HG03064 (cell line): ENCODE measurements at regions not wholly inside any gene's neighbourhood (a gene's known extent, or its start where the extent isn't known, plus 50 kb on each side); places are given as distances from the start of the nearest gene placed in this dataset.

Experiments
- ATAC-seq: cut with Tn5 transposase; IDR thresholded peaks from one replicate; pipeline ENCODE4 v1.9.1; 2021; ENCODE audit warnings: low read depth; ENCODE audit not compliant: unreplicated experiment

DNA sequence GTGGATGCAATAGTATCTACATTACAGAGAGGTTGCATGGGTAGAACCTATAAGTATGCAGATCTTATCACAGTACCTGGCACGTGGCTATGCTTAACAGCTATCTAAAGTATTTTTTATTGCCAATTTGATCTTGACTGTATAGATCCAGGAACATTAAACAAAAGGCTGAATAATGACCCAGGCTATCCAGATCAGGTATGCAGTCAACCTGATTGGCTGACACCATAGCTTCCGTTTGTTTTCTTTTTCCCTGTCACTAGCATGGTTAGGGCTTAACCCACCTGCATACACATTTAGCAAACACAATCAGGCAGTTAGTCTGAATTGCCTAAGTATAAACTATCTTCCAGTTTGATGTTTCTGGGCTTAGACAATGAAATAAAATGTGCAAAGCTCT lies 264.9 kb upstream of the PLXNA2 start:
- no peak for ATAC-seq

DNA sequence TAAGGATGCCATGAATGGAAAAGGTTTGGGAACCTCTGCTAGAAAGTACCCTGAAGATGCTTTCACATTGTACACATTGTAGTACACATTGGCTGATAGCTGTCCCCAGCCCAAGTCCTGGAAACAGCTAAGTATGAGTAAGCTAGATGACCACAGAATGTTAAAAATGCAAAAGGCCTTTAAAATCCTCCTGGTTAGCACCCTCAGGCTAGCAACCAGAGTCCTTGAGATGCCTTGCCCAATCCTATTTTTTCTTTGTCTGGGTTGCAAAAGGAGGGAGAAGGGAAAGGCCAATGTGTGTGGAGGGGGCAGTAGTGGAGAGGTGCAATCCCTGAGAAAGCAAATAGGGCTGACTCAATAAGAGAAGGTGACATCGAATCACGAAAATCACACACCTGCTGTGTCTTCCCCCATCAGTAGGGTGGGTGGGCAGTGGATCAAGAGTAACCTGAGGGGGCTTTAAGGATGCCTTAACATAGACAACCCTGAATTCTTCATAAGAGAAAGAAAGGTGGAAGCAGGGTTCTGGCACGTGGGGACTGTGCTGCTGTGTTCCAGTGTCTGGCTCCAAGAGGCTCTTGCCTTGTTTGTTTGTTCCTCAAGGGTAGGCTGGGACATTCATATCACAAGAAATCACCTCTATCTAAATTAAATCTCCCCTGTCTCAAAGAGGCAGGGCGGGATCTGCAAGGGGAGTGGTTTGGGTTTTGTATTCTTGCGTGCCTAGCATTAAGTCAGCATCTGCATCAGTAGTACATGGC lies 266.2 kb upstream of the PLXNA2 start:
- ATAC-seq: no peak

DNA sequence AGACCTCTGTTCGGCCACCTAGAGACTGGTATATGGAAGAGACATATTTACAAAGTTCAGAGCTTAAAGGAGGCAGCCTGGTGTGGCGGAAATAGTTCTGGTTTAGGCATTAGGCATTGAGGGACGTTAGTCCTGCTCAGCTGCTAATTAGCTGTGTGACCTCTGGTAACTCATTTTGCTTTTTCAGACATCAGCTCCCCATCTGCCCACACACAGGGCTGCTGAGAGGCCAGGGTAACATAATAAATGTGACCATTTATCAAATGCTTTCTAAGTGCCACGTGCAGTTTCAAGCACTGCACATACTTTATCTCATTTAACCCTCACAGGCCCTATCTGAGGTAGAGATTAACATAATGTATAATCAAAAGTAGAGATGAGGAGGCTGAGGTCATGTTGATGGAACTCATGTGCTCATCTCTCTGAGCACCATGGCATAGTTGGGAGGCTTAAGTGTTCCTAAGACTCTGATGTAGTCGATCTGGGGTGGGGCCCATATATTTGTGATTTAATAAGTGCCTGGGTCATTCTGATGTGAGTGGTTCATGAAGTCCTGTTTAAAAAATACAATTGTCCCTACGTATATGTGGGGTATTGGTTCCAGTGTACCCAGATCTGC lies 267.2 kb upstream of the PLXNA2 start:
- ATAC-seq: no peak

DNA sequence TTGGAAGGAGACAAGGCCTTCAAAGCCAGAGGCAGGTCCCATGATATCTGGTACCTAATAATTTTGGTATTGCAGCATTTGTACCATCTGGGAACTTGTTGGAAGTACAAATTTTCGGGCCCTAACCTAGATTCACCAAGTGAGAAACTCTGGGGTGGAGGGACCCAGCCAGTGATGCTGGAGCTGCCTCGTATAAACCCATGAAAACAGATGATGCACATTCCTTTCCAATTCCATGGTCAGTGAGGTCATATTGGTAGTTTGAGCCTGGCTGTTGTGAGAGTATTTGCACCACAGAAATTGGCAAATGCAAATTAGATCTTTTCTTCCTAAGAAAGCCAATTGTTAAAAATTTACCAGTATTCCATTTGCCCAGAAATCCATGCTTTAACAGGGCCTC lies 269.6 kb upstream of the PLXNA2 start:
- no peak for ATAC-seq

DNA sequence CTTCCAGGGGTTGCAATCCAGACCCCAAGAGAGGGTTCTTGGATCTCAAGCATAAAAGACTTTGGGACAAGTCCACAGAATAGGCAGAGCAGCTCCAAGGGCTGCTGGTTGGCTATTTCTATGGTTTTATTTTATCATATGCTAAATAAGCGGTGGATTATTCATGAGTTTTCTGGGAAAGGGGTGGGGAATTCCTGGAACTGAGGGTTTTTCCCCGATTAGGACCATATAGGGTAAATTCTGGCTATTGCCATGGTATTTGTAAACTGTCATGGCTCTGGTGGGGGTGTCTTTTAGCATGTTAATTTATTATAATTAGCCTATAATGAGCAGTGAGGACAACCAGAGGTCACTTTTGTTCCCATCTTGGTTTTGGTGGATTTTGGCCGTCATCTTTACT lies 270.9 kb upstream of the PLXNA2 start:
- ATAC-seq: no peak

DNA sequence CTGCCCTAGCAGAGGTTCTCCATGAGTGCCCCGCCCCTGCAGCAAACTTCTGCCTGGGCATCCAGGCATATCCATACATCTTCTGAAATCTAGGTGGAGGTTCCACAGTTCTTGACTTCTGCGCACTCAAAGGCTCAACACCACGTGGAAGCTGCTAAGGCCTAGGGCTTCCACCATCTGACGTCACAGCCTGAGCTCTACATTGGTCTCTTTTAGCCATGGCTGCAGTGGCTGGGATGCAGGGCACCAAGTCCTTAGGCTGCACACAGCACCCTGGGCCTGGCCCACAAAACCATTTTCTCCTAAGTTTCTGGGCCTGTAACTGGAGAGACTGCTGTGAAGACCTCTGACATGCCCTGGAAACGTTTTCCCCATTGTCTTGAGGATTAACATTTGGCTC lies 272.6 kb upstream of the PLXNA2 start:
- no peak for ATAC-seq

DNA sequence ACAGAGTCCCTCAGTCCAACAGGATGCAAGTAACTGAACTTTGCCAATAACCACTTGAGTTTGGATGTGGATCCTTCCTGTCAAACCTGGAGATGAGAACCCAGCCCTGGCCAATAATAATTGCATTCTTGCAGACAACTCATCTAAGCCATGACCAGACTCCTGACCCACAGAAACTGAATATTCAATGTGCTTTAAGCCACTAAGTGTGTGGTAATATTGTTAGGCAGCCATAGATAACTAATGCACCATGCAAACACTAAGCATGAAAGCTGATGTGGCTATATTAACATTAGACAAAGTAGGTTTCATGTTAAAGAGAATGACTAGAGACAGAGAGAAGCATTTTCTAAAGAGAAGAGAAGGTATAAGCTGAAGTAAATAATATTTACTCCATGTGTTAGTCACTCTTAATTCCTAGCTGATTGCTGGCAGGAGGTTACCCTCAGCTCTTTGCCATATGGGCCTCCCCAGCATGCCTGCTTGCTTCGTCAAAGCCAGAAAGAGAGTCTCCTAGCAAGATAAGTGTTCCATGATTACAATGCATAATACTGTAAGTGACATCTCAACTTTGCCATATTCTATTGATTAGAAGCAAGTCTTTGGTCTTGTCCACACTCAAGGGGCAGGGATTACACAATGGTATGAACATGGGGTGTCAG lies 276.4 kb upstream of the PLXNA2 start:
- no peak for ATAC-seq

DNA sequence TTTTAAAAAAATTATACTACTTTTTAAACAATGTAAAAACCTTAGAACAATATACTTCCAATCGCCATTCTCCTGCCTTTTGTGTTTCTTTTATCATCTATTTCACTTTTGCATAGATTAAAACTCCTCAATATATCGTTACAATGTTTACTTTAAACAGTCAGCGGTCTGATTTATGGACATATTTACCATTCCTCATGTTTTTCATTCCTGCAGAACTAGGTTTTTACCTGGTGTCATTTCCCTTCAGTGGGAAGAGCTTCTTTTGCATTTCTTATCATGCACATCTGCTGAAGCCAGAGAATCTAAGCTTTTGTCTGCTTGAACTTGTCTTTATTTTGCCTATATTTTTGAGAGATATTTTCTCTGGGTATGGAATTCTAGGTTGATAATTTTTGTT lies 277.4 kb upstream of the PLXNA2 start:
- no peak for ATAC-seq

DNA sequence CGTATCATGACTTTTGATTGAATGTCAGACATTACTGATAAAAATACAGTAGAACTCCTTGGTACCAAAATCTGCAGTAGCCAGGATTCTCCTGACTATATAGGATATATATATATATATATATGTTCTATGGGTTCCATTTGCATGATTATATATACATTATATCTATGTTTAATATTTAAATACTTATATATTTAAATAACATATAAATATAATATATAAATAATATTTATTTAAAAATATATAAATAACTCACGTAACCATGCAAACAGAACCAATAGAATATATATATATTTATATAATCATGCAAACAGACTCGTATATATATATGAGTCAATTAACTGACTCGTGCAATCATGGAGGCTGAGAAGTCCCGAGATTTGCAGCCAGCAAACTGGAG lies 278.8 kb upstream of the PLXNA2 start:
- ATAC-seq: no peak

DNA sequence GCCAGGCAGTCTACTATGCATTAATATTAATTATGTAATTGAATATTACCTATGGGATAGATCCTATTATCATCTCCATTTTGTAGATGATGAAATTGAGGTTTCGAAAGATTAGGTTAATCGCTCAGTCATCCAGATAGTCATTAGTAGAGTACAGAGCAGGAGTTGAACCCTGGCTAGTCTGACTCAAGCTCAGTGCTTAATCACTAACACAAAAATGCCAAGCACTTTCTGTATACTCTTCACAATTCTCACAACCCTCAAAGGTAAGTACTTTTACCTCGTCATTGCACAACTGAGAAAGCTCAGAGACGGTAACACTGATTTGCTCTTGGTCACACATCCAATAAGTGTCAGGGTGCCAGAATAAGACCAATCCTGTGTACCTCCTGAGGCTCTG lies 280.2 kb upstream of the PLXNA2 start:
- ATAC-seq: no peak

DNA sequence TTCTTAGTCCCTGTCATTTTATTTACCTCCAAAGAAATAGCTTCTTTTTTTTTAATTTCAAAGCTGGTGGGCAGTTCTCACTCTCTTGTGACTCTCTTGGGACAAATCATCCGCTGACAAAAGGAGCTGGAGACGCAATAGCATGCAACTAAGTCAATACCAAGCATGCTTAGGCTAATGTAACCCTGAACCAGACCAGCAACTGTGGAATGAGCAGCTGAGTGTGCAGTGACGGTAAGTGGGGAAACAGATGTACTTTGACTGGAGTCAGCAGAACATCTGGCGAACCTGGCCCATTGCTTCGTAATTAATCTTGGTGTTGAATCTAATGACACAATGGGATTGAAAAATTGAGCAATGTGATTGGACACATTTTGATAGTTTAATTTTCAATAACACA lies 280.7 kb upstream of the PLXNA2 start:
- no peak for ATAC-seq

DNA sequence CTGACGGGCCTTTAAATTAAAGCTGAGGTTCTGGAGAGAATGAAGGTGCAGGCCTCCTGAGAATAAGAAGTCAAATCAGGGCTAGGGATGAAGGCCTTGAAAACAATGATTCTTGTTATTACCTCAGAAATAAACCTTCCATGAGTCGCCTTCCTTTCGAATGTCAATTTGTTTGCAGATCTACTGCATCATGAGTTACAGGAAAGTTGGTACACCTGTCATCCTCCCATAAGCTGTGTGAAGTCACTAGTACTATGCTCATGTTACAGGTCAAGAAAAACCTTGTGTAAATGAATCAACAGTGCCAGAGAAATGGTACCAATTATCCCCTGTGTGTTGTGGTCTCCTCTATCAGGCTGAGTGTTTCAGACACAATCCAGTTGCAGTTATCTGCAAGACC lies 281.2 kb upstream of the PLXNA2 start:
- ATAC-seq: no peak

DNA sequence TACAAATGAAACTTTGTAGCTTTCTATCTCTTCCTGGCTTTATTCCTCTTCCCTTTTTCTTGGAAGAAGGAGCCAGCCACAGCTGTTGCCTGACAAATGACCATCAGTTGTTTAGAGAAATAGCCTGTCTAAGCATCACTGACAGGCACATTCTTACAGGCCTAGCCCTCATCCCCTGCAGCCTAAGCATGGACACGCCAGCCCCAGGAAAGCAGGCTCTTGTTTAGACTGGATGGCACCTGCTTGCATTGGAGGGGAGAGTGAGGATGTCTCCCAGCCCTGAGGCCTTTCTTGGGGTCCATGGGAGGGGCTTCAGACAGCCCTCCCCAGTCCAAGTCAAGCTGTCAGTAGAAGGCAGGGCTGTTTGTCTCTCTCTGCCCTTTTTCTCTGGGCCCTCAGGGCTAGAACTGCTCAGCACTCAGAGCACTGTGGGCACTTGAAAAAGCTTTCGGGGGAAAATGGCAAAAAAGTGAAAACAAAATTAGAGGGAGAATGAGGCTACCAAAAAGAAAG lies 282.5 kb upstream of the PLXNA2 start:
- no peak for ATAC-seq

DNA sequence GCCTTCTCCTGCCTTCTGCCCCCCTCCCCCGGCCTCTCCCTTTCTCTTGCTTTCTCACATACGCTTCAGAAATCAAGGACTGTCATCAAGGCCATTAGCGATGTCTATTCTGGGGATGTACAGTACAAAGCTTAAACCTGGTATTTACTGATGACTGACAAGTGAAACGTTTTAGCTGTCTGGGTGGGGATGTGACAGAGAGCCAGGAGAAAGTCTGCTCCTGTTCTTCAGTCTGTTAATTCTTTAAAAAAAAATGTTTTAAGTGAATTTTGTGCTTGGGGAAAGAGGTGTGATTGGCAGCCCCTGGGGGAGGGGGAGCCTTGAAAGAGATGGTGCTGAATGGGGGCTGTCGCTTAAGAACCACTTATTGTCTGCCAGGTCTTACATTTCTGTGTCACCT lies 283.0 kb upstream of the PLXNA2 start:
- no peak for ATAC-seq

DNA sequence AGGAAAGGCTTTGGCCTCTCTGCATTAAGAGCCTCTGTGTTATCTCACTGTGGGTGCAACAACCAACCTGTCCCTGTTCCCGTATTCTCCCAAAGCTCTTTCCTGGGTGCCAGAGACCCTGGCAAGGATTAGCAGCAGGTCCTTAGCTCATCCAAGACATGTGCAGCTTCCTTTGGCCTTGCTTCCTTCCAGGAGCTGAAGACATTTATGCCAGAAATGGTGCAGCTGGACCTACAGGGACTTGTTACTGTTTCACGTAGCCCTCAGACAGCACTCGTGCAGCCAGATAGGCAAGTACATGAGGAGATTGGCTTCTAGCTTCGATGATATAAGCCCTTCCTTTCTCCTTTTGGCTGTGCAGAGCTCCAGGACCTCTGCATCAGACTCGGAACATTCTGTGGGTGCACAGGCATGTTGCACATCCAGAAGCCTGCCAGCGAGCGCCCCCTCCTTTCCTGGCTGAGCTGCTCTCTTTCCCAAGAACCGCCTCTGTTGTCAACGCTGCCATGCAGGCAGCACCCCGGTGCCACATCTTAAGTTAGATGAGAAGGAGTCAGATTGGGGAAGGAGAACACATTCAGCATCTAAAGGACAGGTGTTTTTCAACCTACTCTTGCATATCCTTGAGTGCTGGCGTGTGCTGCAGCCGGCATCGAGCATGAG lies 284.5 kb upstream of the PLXNA2 start:
- ATAC-seq: no peak

DNA sequence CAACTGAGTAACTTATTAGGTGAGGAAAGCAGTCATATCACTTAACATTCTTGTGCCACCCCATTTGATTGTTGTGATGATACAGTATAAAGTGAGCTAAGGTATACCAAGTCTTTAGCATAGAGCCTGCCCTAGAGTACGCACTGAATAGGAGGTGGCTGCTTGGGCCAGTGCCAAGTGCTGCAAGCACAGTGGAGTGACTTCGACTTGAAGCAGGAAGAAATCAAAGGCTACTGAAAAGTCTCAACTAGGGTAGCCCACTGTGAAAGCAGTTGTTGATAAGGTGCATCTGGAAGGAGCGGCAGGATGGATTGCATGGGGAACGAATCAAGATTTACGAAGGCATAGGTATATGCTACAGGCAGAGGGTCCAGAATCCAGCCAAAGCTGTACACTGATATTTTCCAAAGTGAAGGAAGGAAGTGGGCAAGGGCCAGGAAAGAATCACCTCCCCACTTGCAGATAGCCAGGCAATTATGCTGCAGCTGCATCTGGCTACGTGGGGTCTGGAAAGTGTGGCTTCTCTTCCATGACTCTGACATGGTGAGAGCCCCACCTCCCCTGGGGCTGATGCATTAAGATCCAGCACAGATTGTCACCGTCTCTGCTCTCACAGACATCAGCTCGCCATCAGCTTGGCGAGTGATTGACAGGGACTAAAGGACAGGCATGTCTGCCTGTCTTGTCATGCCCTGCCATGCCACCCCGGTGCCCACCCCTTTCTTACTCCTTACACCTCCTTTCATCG lies 287.0 kb upstream of the PLXNA2 start:
- ATAC-seq: no peak

DNA sequence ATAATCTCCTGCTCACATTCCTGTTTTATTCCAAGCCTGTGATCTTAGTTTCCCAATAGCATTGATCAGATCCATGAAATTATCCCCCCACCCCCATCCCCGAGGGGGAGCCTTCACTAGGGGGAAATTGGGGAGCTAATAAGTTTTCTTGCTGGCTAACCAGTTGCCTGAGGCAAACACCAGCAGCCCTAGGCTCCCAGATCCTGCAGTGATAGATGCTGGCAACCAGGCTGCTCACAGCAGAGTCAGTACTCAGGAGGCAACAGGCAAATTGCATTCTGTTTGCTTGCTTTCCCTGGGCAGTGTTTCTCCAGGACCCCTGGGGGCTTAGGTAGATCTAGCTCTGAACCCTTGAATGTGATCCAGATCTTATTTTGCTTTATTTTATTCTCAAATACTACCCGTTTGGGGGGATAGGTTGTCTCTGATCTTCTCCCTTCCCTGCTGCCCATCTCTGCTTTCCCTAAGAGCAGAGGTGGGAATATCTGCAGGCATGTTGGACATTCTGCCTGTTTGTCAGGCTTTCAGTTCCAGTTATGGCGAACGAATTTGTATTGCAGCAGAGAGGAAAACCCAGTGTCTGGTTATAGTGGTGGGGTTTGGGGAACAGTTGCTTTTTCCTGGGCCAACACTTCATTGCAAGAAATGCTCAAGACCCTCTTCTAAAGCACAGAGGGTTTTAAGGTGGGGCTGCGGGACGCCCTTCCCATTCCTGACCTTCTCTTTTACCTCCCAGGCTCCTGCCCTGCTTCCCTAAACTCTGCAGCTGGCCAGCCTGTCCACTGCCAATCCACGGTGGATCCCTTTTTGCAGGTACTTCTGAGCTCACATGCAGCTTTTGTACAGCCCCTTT lies 289.8 kb upstream of the PLXNA2 start:
- no peak for ATAC-seq

DNA sequence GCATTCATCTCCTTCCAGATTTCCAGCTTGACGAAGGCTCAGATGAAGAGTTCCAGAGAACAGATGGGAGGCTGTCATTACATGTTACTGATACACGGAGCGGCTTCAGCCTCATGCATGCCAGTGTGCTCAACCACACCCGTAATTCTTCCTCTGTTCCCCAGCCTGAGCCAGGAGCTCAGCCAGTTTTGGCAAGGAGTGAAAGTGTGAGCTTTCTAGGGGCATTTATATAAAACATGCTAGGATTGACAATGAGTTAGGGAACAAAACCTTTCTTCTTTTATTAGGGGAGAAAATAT lies 290.4 kb upstream of the PLXNA2 start:
- no peak for ATAC-seq

DNA sequence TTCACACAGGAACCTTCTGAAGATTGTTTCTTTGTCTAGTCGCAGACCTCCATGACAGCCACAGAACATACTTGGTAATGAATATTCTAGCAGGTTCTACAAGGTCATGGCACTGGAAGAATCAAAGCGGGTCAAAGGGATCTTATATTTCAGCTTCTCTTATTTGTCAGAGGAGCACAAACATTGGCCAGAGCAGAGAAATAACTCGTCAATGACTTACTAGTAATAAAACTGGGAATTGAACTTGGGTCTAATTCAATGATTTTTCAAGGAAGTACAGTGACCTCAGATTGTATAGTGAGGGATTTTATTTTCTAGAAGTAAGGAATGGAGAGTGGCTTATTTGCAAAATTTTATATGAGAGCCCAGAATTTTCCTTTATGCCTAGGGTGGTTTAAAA lies 290.8 kb upstream of the PLXNA2 start:
- no peak for ATAC-seq

DNA sequence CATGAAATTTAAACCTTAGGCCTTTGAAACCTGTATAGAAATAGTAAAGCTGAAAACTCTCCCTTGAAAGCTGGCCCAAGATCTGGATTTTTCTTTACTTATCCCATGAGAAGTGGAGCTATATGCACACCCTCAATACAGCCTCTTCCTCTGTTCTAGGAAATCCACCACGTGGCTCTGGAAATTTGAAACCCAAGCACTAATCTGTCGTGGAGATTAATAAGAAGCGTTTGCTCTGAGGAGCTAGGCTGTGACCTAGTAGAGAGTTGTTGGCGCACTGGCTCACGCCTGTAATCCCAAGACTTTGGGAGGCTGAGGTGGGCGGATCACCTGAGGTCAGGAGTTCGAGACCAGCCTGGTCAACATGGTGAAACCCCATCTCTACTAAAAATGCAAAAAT lies 291.3 kb upstream of the PLXNA2 start:
- ATAC-seq: no peak
